ENCODE measurements at regions not wholly inside any gene's neighbourhood (a gene's known extent, or its start where the extent isn't known, plus 50 kb on each side); places are given as distances from the start of the nearest gene placed in this dataset.
A peak's percentile ranks its signal among the peaks of the same experiment; 100 is the strongest.

GRCh38 chr10:130372222-130372621 is 236.0 kb downstream of the GLRX3 start:
- no peak for TF ChIP-seq CTCF (IDR thresholded peaks at IDR 0.05 in 8 of 11, conservative IDR thresholded peaks at IDR 0.05 in 3 of 11)
- TF ChIP-seq POLR2AphosphoS5 (IDR thresholded peaks at IDR 0.05), result peak in 2 of 3 donors; percentile 45 to 51
